CD1c-positive myeloid dendritic cell (primary cell): ENCODE measurements at regions not wholly inside any gene's neighbourhood (a gene's known extent, or its start where the extent isn't known, plus 50 kb on each side); places are given as distances from the start of the nearest gene placed in this dataset.

Experiments used
- DNase-seq: peaks from one replicate; pipeline ENCODE4 v3.0.0-alpha.2; 2016; ENCODE audit errors: extremely low spot score

- no peak for DNase-seq
These were observed 112.0 kb upstream of the ZNF366 start for GRCh38 chr5:72619251-72619650.

- DNase-seq, result no peak
These were observed 111.5 kb upstream of the ZNF366 start for GRCh38 chr5:72618708-72619107.

- no peak for DNase-seq
These were observed 107.9 kb upstream of the ZNF366 start for GRCh38 chr5:72615061-72615460.

GRCh38 chr5:72613515-72613914, 106.3 kb upstream of the ZNF366 start:
- no peak for DNase-seq

GRCh38 chr5:72612810-72613209, 105.6 kb upstream of the ZNF366 start:
- DNase-seq, result no peak

GRCh38 chr5:72611118-72611730, 104.0 kb upstream of the ZNF366 start:
- DNase-seq, result peak; percentile 69

GRCh38 chr5:72608926-72609325, 101.7 kb upstream of the ZNF366 start:
- DNase-seq, result no peak

GRCh38 chr5:72608297-72608696, 101.1 kb upstream of the ZNF366 start:
- DNase-seq, result no peak

- DNase-seq, result no peak
These were observed 100.2 kb upstream of the ZNF366 start for GRCh38 chr5:72607381-72607780.

GRCh38 chr5:72606525-72606924, 99.3 kb upstream of the ZNF366 start:
- no peak for DNase-seq

- DNase-seq, result no peak
These were observed 98.4 kb upstream of the ZNF366 start for GRCh38 chr5:72605632-72606031.

- no peak for DNase-seq
These were observed 97.6 kb upstream of the ZNF366 start for GRCh38 chr5:72604798-72605154.

GRCh38 chr5:72604111-72604797, 97.0 kb upstream of the ZNF366 start:
- DNase-seq, result no peak

- no peak for DNase-seq
These were observed 95.8 kb upstream of the ZNF366 start for GRCh38 chr5:72602696-72603685.

GRCh38 chr5:72601861-72602260, 94.7 kb upstream of the ZNF366 start:
- no peak for DNase-seq

- peak; percentile 70 for DNase-seq
These were observed 93.3 kb upstream of the ZNF366 start for GRCh38 chr5:72600391-72600981.

- peak; percentile 30 for DNase-seq
These were observed 92.5 kb upstream of the ZNF366 start for GRCh38 chr5:72599519-72600370.

- no peak for DNase-seq
These were observed 91.8 kb upstream of the ZNF366 start for GRCh38 chr5:72599065-72599433.

- DNase-seq, result peak; percentile 92
These were observed 91.3 kb upstream of the ZNF366 start for GRCh38 chr5:72598401-72599064.

GRCh38 chr5:72597456-72597948, 90.3 kb upstream of the ZNF366 start:
- DNase-seq, result no peak

- DNase-seq, result no peak
These were observed 89.7 kb upstream of the ZNF366 start for GRCh38 chr5:72596956-72597355.
